OCI-LY7 (cell line): ENCODE measurements at regions not wholly inside any gene's neighbourhood (a gene's known extent, or its start where the extent isn't known, plus 50 kb on each side); places are given as distances from the start of the nearest gene placed in this dataset.

Experiments
- BruUV-seq: library from RNA; stranded (reverse); fragments of 400-500 nt; replicated peaks from 2 replicates; lab custom pipeline; 2021; lab: Mats Ljungman, UMichigan
- CTCF ChIA-PET: fragments of 300-600 bp; sonication (Branson Sonifier 250); formaldehyde crosslinking; loops from one replicate; lab custom pipeline; 2022; ENCODE audit warnings: antibody characterized with exemption; ENCODE audit not compliant: unreplicated experiment; lab: Charles Lee
- POLR2A ChIA-PET: fragments of 300-600 bp; sonication (Branson Sonifier 250); formaldehyde crosslinking; loops from one replicate; lab custom pipeline; 2022; ENCODE audit warnings: antibody characterized with exemption; lab: Charles Lee
- DNase-seq: peaks from one replicate; pipeline ENCODE4 v3.0.0-alpha.2; 2015; ENCODE audit warnings: low spot score
- H2AFZ ChIP-seq: fragments of 200-600 bp; sonication (generic), shearing (Covaris generic); 2 replicates; pipeline ENCODE4 v1.6.1; 2014; ENCODE audit warnings: mild to moderate bottlenecking, antibody characterized with exemption, low read length, moderate library complexity
- H3K27ac ChIP-seq: fragments of 200-600 bp; sonication (generic); 2 replicates; pipeline ENCODE4 v1.5.1; 2014; ENCODE audit warnings: mixed run types, low read depth, mild to moderate bottlenecking, moderate library complexity, low read length, inconsistent platforms; ENCODE audit not compliant: poor library complexity, severe bottlenecking
- H3K36me3 ChIP-seq: fragments of 200-600 bp; sonication (generic); 2 replicates; pipeline ENCODE4 v1.6.1; 2014; ENCODE audit warnings: mild to moderate bottlenecking, antibody characterized with exemption, low read length, moderate library complexity, mixed read lengths; ENCODE audit not compliant: insufficient read depth
- H3K4me1 ChIP-seq: fragments of 200-600 bp; sonication (generic); 2 replicates; pipeline ENCODE4 v1.5.1; 2014; ENCODE audit warnings: mild to moderate bottlenecking, low read length; ENCODE audit not compliant: insufficient read depth, poor library complexity, severe bottlenecking
- H3K4me2 ChIP-seq: fragments of 200-600 bp; sonication (generic); 2 replicates; pipeline ENCODE4 v1.6.1; 2014; ENCODE audit warnings: mild to moderate bottlenecking, low read length
- H3K4me3 ChIP-seq: fragments of 200-600 bp; sonication (generic); 2 replicates; pipeline ENCODE4 v1.5.1; 2014; ENCODE audit warnings: mild to moderate bottlenecking, low read depth, low read length; ENCODE audit not compliant: poor library complexity, severe bottlenecking
- H3K79me2 ChIP-seq: fragments of 200-600 bp; sonication (generic); 2 replicates; pipeline ENCODE4 v1.6.1; 2016; ENCODE audit warnings: low read depth, mild to moderate bottlenecking, low read length, moderate library complexity, mixed read lengths; ENCODE audit not compliant: insufficient read depth
- H3K9me2 ChIP-seq: fragments of 200-600 bp; sonication (generic); 2 replicates; pipeline ENCODE4 v1.6.1; 2016; ENCODE audit warnings: mild to moderate bottlenecking, low read length, mixed read lengths; ENCODE audit not compliant: insufficient read depth
- H3K9me3 ChIP-seq: fragments of 200-600 bp; sonication (generic); 2 replicates; pipeline ENCODE4 v1.6.1; 2014; ENCODE audit warnings: mild to moderate bottlenecking, mixed run types, low read length, mixed read lengths
- H4K20me1 ChIP-seq: fragments of 200-600 bp; sonication (generic); 2 replicates; pipeline ENCODE4 v1.6.1; 2014; ENCODE audit warnings: mild to moderate bottlenecking, antibody characterized with exemption, low read length, moderate library complexity, mixed read lengths; ENCODE audit not compliant: insufficient read depth
- EZH2phosphoT487 ChIP-seq: fragments of 200-600 bp; sonication (generic); IDR thresholded peaks from 2 replicates; pipeline ENCODE4 v1.6.1; 2018; ENCODE audit warnings: low read depth, borderline replicate concordance, mild to moderate bottlenecking, mixed run types, antibody characterized with exemption, low read length, moderate library complexity, mixed read lengths
- intact Hi-C: fragments of 100-400 bp; cut with micrococcal nuclease; formaldehyde crosslinking; loops from one replicate; pipeline ENCODE4 v1.10.0; 2022; ENCODE audit not compliant: unreplicated experiment
- TF ChIP-seq, protein P1 (sequence below): fragments of 200-600 bp; sonication (generic); conservative IDR thresholded peaks from 2 replicates; pipeline ENCODE4 v1.5.1; 2014; ENCODE audit warnings: mild to moderate bottlenecking, antibody characterized with exemption, low read length, moderate library complexity, mixed read lengths

DNA sequence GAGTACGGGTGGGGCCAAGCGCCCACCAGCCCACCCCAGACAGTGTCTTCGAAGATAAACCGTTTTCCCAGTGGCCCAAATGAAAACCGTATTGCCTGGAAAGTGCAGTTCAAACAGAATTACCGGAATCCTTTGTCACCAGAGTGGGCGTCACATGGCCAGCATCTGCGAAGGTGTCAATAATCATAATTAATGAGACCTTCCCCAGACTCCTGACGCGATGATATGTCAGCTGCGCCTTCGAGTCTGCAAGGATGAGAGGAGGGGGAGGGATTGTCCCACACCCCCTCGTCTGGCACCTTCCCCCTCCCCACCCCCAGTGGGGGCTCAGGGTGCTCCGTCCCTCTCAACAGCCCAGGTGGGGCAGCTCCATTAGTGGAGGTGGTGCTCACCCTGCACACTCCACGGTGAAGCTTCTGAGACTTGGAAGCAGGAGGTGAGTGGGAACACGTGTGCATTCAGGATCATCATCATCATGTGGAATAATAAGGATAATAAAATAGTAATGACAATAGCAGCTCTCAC is 215.1 kb downstream of the PTPRU start:
- Histone ChIP-seq H3K27ac (no peak overlapping the region), H3K9me3 (no peaks in the 10 kb centered on the region), H3K9me2 (no peaks in the 10 kb centered on the region), H3K36me3 (no peaks in the 10 kb centered on the region), H3K4me2 (no peak overlapping the region), H3K4me1 (no peaks in the 10 kb centered on the region), H3K79me2 (no peaks in the 10 kb centered on the region), H4K20me1 (no peaks in the 10 kb centered on the region), H3K4me3 (no peak overlapping the region), H2AFZ (no peak overlapping the region)
- ChIA-PET POLR2A (no interaction called here), CTCF (no interaction called here)
- intact Hi-C loops = loop anchor here (5.0 kb wide), 1 partner anchor 214 kb away; the partner anchor contains the start of gene PTPRU
- no peak for DNase-seq
- no TSS peak for BruUV-seq
- TF ChIP-seq, protein P1, sequence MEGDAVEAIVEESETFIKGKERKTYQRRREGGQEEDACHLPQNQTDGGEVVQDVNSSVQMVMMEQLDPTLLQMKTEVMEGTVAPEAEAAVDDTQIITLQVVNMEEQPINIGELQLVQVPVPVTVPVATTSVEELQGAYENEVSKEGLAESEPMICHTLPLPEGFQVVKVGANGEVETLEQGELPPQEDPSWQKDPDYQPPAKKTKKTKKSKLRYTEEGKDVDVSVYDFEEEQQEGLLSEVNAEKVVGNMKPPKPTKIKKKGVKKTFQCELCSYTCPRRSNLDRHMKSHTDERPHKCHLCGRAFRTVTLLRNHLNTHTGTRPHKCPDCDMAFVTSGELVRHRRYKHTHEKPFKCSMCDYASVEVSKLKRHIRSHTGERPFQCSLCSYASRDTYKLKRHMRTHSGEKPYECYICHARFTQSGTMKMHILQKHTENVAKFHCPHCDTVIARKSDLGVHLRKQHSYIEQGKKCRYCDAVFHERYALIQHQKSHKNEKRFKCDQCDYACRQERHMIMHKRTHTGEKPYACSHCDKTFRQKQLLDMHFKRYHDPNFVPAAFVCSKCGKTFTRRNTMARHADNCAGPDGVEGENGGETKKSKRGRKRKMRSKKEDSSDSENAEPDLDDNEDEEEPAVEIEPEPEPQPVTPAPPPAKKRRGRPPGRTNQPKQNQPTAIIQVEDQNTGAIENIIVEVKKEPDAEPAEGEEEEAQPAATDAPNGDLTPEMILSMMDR = no peak
- no peak for TF ChIP-seq EZH2phosphoT487

DNA sequence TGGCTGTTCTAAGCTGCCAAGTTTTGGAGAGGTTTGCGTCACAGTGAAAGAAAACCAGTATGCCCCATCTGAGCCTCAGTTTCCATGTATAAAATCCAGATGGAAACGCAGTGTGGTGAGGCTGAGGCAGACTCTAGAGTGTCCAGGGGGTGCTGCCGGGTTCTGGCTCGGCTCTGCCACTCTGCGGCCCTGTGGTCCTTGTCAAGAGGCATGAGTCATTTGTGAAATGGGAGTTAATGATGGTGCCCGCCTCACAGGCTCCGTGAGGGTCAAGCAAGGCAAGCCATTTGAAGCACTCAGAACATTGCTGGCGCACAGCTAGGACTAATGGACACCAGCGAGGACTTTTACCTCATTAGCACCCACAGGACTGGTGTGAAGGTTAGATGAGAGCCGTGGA is 214.3 kb downstream of the PTPRU start:
- Histone ChIP-seq H3K4me3 (no peak overlapping the region), H3K4me2 (no peak overlapping the region), H3K27ac (no peak overlapping the region), H3K4me1 (no peaks in the 10 kb centered on the region), H3K9me2 (no peaks in the 10 kb centered on the region), H4K20me1 (no peaks in the 10 kb centered on the region), H2AFZ (no peak overlapping the region), H3K9me3 (no peaks in the 10 kb centered on the region), H3K79me2 (no peaks in the 10 kb centered on the region), H3K36me3 (no peaks in the 10 kb centered on the region)
- CTCF ChIA-PET = no interaction called here
- POLR2A ChIA-PET = no interaction called here
- intact Hi-C loops = loop anchor here (5.0 kb wide), 1 partner anchor 213 kb away; the partner anchor contains the start of gene PTPRU
- TF ChIP-seq, protein P1 = no peak
- TF ChIP-seq EZH2phosphoT487 = no peak
- no TSS peak for BruUV-seq
- no peak for DNase-seq

DNA sequence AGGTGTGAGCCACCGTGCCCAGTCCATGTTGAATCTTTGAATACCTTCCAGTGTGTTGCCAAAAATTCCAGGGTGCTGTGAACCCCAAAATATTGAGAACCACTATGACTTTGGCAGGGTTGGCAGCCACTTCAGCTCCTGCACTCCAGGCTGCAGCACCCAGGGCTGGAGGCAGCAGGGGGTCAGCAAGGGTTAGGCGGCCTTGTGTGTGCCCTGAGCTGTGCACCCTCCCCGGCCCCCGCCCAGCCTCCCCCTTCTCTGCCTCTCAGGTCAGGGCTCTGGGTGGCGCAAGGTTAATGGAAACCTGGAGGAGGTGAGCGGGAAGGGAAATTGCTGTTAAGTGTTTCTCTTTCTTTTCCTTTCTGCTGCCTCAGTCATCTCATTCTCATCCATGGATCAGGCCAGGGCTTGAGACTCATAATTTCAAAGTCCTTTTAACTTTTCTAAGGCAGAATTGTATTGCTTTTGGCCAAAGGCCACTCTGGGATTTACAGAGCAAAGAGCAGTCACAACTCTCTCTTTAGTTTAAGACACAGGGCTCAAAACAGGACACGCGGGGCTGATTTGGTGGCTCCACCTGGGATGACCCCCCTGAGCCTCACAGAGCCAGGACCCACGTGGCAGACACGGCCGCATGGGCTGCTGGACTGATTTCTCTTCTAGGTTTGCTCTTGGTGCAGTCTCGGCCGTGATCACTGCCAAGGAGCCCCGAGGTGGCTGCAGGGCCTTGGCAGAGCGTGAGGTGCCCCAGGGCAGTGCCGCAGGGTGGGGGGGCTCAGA is 212.3 kb downstream of the PTPRU start:
- Histone ChIP-seq H2AFZ (no peak overlapping the region), H3K4me1 (no peaks in the 10 kb centered on the region), H4K20me1 (no peaks in the 10 kb centered on the region), H3K27ac (no peak overlapping the region), H3K9me3 (no peaks in the 10 kb centered on the region), H3K9me2 (no peaks in the 10 kb centered on the region), H3K4me2 (no peak overlapping the region), H3K36me3 (no peaks in the 10 kb centered on the region), H3K79me2 (no peaks in the 10 kb centered on the region), H3K4me3 (no peak overlapping the region)
- BruUV-seq = no TSS peak
- no peak for DNase-seq
- intact Hi-C loops = no loop called here
- CTCF ChIA-PET = no interaction called here
- no peak for TF ChIP-seq EZH2phosphoT487
- TF ChIP-seq, protein P1 = no peak
- POLR2A ChIA-PET = interaction anchor here (0.7 kb wide), 1 partner anchor 520 kb away, joined by 3 read pairs; no protein-coding TSS in a partner anchor
